Fibroblast of mammary gland (primary cell): ENCODE measurements at regions not wholly inside any gene's neighbourhood (a gene's known extent, or its start where the extent isn't known, plus 50 kb on each side); places are given as distances from the start of the nearest gene placed in this dataset.

Experiments used
- DNase-seq: peaks from one replicate; pipeline ENCODE4 v3.0.0-alpha.2; 2010; ENCODE audit warnings: low read depth
- H3K4me3 ChIP-seq: 2 replicates; pipeline ENCODE4 v1.5.1; 2011; ENCODE audit warnings: low read depth, mild to moderate bottlenecking, low read length, moderate library complexity; ENCODE audit not compliant: control insufficient read depth
- TF ChIP-seq, protein P1 (sequence below): conservative IDR thresholded peaks from 2 replicates; pipeline ENCODE4 v1.5.1; 2011; ENCODE audit warnings: low read depth, low read length, inconsistent platforms; ENCODE audit not compliant: control insufficient read depth, insufficient read depth

DNA sequence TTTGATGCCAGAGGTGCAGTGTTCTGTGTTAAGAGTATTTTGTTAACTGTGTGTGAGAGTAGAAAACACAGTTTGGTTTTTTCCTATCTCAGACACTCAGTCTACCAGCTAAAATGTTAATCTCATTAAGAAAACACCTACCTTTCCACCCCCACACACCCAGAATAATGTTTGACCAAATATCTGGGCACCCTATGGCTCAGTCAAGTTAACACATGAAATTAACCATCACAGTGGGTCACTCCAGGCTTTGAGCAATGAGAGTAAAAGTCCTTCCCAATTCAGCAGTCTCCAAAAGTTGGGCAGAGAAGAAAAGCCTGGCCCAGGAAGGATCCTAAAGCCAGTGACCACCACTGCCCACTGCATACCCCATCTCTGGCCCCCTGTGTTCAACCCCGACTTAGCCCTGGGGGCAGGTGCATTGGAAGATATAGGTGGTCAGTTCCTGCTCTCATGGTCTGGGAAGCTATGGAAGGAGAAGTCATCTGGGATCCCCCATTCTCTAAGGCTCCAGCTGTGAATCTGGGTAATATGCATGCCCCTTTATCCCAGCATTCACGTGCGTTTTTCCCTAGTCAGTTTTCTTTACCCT, 50.2 kb upstream of the CSF3R start:
- DNase-seq, result no peak
- no peak overlapping the region for H3K4me3 ChIP-seq
- TF ChIP-seq, protein P1, sequence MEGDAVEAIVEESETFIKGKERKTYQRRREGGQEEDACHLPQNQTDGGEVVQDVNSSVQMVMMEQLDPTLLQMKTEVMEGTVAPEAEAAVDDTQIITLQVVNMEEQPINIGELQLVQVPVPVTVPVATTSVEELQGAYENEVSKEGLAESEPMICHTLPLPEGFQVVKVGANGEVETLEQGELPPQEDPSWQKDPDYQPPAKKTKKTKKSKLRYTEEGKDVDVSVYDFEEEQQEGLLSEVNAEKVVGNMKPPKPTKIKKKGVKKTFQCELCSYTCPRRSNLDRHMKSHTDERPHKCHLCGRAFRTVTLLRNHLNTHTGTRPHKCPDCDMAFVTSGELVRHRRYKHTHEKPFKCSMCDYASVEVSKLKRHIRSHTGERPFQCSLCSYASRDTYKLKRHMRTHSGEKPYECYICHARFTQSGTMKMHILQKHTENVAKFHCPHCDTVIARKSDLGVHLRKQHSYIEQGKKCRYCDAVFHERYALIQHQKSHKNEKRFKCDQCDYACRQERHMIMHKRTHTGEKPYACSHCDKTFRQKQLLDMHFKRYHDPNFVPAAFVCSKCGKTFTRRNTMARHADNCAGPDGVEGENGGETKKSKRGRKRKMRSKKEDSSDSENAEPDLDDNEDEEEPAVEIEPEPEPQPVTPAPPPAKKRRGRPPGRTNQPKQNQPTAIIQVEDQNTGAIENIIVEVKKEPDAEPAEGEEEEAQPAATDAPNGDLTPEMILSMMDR, result no peak
